HL-60 (cell line): ENCODE measurements at regions not wholly inside any gene's neighbourhood (a gene's known extent, or its start where the extent isn't known, plus 50 kb on each side); places are given as distances from the start of the nearest gene placed in this dataset.

Experiments used
- GABPA ChIP-seq: IDR thresholded peaks from 2 replicates; pipeline ENCODE4 v1.6.1; 2012; ENCODE audit warnings: low read depth
- POLR2AphosphoS5 ChIP-seq: IDR thresholded peaks from 2 replicates; pipeline ENCODE4 v1.6.1; 2012; ENCODE audit warnings: low read depth
- TF ChIP-seq, protein P1 (sequence below): IDR thresholded peaks from one replicate; pipeline ENCODE4 v1.5.1; 2011; ENCODE audit warnings: low read length, control low read depth, inconsistent platforms; ENCODE audit not compliant: insufficient read depth

GRCh38 chr13:85864963-85865530, 65.8 kb upstream of the SLITRK6 start:
- TF ChIP-seq, protein P1, sequence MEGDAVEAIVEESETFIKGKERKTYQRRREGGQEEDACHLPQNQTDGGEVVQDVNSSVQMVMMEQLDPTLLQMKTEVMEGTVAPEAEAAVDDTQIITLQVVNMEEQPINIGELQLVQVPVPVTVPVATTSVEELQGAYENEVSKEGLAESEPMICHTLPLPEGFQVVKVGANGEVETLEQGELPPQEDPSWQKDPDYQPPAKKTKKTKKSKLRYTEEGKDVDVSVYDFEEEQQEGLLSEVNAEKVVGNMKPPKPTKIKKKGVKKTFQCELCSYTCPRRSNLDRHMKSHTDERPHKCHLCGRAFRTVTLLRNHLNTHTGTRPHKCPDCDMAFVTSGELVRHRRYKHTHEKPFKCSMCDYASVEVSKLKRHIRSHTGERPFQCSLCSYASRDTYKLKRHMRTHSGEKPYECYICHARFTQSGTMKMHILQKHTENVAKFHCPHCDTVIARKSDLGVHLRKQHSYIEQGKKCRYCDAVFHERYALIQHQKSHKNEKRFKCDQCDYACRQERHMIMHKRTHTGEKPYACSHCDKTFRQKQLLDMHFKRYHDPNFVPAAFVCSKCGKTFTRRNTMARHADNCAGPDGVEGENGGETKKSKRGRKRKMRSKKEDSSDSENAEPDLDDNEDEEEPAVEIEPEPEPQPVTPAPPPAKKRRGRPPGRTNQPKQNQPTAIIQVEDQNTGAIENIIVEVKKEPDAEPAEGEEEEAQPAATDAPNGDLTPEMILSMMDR, result peak; percentile 28
- TF ChIP-seq GABPA (no peak), POLR2AphosphoS5 (no peak)
